ENCODE measurements at regions not wholly inside any gene's neighbourhood (a gene's known extent, or its start where the extent isn't known, plus 50 kb on each side); places are given as distances from the start of the nearest gene placed in this dataset.
A peak's percentile ranks its signal among the peaks of the same experiment; 100 is the strongest.

- Histone ChIP-seq H3K27ac (no peak overlapping the region), H3K9me3 (no peaks in the 10 kb centered on the region), H3K27me3 (no peaks in the 10 kb centered on the region), H3K4me3 (no peak overlapping the region), H3K4me1 (no peaks in the 10 kb centered on the region), H3K36me3 (no peaks in the 10 kb centered on the region)
- no peak for DNase-seq
- no peak for ATAC-seq
- TF ChIP-seq, protein P1, sequence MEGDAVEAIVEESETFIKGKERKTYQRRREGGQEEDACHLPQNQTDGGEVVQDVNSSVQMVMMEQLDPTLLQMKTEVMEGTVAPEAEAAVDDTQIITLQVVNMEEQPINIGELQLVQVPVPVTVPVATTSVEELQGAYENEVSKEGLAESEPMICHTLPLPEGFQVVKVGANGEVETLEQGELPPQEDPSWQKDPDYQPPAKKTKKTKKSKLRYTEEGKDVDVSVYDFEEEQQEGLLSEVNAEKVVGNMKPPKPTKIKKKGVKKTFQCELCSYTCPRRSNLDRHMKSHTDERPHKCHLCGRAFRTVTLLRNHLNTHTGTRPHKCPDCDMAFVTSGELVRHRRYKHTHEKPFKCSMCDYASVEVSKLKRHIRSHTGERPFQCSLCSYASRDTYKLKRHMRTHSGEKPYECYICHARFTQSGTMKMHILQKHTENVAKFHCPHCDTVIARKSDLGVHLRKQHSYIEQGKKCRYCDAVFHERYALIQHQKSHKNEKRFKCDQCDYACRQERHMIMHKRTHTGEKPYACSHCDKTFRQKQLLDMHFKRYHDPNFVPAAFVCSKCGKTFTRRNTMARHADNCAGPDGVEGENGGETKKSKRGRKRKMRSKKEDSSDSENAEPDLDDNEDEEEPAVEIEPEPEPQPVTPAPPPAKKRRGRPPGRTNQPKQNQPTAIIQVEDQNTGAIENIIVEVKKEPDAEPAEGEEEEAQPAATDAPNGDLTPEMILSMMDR (IDR thresholded peaks at IDR 0.05), result no peak
- intact Hi-C loops (cut with DNase I), result no loop called here
These were observed 124.8 kb upstream of the FAM3C start for GRCh38 chr7:121520911-121521310.

DNA sequence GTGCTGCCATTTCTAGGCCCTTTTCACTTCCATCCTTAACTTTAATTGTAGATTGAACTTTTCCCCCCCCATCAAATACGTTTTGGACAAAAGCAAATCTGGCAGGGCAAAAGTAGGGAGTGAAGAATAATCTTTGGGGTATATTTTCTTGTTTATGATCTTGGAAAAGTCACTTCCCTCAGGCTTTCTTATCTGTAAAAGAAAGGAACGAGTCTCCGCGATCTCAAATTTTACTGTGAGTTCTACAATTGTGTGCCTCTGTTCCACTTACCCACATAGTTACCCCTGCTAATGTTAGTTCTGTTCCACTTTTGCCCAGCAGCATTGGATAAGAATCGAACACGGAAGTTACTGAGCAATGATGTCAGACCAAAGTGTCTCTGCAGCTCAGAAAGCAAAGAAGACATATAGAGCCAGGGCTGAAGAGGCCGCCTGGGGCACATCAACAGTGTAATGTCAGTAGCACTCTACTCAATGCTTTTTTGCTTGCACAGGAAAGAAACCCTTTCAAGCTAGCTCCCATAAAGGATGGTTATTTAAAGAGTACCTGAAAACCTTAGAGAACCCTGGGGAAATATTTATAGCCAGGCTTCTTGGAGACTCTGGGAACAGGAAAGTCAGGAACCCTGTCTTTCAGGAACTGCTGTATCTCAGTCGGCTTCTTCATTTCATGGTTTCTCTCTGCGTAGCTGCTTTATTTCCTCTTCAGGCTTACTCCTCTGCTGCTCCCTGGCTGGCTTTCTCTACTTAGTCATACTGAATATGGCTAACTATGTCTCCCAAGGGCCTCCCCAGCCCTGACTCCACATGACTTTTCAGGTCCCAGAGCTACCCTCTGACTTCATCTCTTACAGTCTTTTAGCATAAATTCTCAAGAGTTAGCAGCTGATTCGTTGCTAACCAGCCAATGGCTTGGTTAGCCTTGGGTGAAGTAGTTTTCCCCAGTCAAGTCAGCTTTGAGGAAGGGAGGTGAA is 123.7 kb upstream of the FAM3C start:
- DNase-seq (no peak), ATAC-seq (peak; percentile 24)
- Histone ChIP-seq H3K27me3 (no peaks in the 10 kb centered on the region), H3K4me1 (no peaks in the 10 kb centered on the region), H3K9me3 (no peaks in the 10 kb centered on the region), H3K4me3 (no peak overlapping the region), H3K36me3 (no peaks in the 10 kb centered on the region), H3K27ac (no peak overlapping the region)
- intact Hi-C loops (cut with DNase I), result no loop called here
- TF ChIP-seq, protein P1 (IDR thresholded peaks at IDR 0.05), result no peak

DNA sequence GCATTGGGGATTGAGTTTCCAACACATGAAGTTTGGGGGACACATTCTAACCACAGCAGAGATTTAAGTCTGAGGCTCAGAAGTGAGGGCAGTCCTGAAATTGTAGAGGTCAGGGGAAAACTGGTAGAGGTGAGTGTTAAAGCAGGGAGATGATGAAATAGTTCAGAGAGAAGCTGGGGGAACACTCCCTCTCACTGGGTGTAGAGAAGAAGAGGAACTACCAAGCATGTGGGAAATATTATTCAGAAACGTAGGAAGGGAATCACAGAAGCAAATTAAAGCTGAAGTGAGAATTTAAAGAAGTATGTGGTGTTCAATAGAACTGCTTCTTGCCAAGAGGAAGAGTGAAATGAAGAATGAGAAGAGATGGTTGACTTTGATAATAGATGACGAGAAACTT is 121.5 kb upstream of the FAM3C start:
- ATAC-seq (no peak), DNase-seq (no peak)
- Histone ChIP-seq H3K27ac (no peak overlapping the region), H3K4me1 (no peaks in the 10 kb centered on the region), H3K4me3 (no peak overlapping the region), H3K27me3 (no peaks in the 10 kb centered on the region), H3K9me3 (no peaks in the 10 kb centered on the region), H3K36me3 (no peaks in the 10 kb centered on the region)
- intact Hi-C loops (cut with DNase I), result no loop called here
- TF ChIP-seq, protein P1 (IDR thresholded peaks at IDR 0.05), result no peak

- DNase-seq (peak in 2 of 4 donors; percentile 19 to 32), ATAC-seq (peak; percentile 37)
- no peak overlapping the region for H3K4me3 ChIP-seq
- no peaks in the 10 kb centered on the region for H3K27me3 ChIP-seq
- no peaks in the 10 kb centered on the region for H3K9me3 ChIP-seq
- H3K27ac ChIP-seq, result no peak overlapping the region
- no peaks in the 10 kb centered on the region for H3K4me1 ChIP-seq
- TF ChIP-seq, protein P1 (IDR thresholded peaks at IDR 0.05), result no peak
- H3K36me3 ChIP-seq, result no peaks in the 10 kb centered on the region
- intact Hi-C loops (cut with DNase I), result no loop called here
These were observed 120.7 kb upstream of the FAM3C start for GRCh38 chr7:121516821-121517220.

GRCh38 chr7:121515630-121516401 is 119.7 kb upstream of the FAM3C start:
- Histone ChIP-seq H3K4me1 (no peaks in the 10 kb centered on the region), H3K36me3 (no peaks in the 10 kb centered on the region), H3K27ac (no peak overlapping the region), H3K9me3 (peaks cover 0 to 6% of the 10 kb centered on the region in 2 donors), H3K4me3 (no peak overlapping the region), H3K27me3 (no peaks in the 10 kb centered on the region)
- intact Hi-C loops (cut with DNase I), result no loop called here
- DNase-seq, result no peak
- ATAC-seq, result no peak
- TF ChIP-seq, protein P1 (IDR thresholded peaks at IDR 0.05), result no peak
